PC-9 (cell line): ENCODE measurements at regions not wholly inside any gene's neighbourhood (a gene's known extent, or its start where the extent isn't known, plus 50 kb on each side); places are given as distances from the start of the nearest gene placed in this dataset.
"Not testable (repeated sequence)": the region's sequence is repeated elsewhere in the genome, so short reads cannot be mapped to it uniquely, and the experiment has no call there.

Experiments
- EZH2 ChIP-seq: fragments of 200-600 bp; sonication (generic); IDR thresholded peaks from 2 replicates; pipeline ENCODE4 v1.8.0; 2017; ENCODE audit warnings: antibody characterized with exemption, low read depth
- TF ChIP-seq, protein P1 (sequence below): fragments of 200-600 bp; sonication (generic); conservative IDR thresholded peaks from 2 replicates; pipeline ENCODE4 v1.6.1; 2017; ENCODE audit warnings: mixed run types, antibody characterized with exemption, mild to moderate bottlenecking, moderate library complexity

DNA sequence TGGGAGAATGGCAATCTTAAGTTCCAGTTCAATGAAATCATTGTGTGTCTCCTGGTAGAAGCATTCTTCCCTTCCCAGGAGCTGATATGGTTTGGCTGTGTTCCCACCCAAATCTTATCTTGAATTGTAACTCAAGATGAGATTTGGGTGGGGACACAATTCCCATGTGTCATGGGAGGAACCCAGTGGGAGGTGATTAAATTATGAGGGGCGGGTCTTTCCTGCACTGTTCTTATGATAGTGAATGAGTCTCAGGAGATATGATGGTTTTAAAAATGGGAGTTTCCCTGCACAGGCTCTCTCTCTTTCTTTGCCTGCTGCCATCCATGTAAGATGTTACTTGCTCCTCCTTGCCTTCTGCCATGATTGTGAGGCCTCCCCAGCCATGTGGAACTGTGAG, 108.3 kb upstream of the RUNX1 start:
- TF ChIP-seq, protein P1, sequence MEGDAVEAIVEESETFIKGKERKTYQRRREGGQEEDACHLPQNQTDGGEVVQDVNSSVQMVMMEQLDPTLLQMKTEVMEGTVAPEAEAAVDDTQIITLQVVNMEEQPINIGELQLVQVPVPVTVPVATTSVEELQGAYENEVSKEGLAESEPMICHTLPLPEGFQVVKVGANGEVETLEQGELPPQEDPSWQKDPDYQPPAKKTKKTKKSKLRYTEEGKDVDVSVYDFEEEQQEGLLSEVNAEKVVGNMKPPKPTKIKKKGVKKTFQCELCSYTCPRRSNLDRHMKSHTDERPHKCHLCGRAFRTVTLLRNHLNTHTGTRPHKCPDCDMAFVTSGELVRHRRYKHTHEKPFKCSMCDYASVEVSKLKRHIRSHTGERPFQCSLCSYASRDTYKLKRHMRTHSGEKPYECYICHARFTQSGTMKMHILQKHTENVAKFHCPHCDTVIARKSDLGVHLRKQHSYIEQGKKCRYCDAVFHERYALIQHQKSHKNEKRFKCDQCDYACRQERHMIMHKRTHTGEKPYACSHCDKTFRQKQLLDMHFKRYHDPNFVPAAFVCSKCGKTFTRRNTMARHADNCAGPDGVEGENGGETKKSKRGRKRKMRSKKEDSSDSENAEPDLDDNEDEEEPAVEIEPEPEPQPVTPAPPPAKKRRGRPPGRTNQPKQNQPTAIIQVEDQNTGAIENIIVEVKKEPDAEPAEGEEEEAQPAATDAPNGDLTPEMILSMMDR = not testable (repeated sequence)
- TF ChIP-seq EZH2 = not testable (repeated sequence)
